ENCODE measurements at regions not wholly inside any gene's neighbourhood (a gene's known extent, or its start where the extent isn't known, plus 50 kb on each side); places are given as distances from the start of the nearest gene placed in this dataset.

DNA sequence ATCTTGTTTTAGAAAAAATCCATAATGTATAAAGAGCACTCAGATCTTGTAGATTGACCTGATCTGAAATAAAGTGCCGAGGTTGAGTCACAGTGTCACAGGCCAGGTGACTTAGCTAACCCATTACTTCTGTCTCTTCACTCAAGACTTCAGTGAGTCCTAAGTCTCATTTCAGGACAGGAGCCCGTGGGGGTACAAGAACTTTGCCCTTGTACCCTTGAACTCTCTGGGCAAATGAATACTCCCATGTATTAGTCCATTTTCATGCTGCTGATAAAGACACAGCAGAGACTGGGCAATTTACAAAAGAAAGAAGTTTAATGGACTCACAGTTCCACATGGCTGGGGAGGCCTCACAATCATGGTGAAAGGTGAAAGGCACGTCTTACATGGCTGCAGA, 160.2 kb downstream of the ZPLD1 start:
- CTCF ChIA-PET, result no interaction called here
- DNase-seq (ENCODE audit: low read depth), result no peak
- H3K27me3 ChIP-seq (ENCODE audit: control insufficient read depth, insufficient read depth, low read length), result no peaks in the 10 kb centered on the region
- TF ChIP-seq, protein P1, sequence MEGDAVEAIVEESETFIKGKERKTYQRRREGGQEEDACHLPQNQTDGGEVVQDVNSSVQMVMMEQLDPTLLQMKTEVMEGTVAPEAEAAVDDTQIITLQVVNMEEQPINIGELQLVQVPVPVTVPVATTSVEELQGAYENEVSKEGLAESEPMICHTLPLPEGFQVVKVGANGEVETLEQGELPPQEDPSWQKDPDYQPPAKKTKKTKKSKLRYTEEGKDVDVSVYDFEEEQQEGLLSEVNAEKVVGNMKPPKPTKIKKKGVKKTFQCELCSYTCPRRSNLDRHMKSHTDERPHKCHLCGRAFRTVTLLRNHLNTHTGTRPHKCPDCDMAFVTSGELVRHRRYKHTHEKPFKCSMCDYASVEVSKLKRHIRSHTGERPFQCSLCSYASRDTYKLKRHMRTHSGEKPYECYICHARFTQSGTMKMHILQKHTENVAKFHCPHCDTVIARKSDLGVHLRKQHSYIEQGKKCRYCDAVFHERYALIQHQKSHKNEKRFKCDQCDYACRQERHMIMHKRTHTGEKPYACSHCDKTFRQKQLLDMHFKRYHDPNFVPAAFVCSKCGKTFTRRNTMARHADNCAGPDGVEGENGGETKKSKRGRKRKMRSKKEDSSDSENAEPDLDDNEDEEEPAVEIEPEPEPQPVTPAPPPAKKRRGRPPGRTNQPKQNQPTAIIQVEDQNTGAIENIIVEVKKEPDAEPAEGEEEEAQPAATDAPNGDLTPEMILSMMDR (IDR thresholded peaks at IDR 0.05; ENCODE audit: insufficient read depth, low read depth, low read length), result no peak
- H3K4me3 ChIP-seq (ENCODE audit: low read depth, low read length), result no peak overlapping the region
- POLR2A ChIA-PET, result no interaction called here
- H3K36me3 ChIP-seq (ENCODE audit: control insufficient read depth, insufficient read depth, low read length), result no peaks in the 10 kb centered on the region

DNA sequence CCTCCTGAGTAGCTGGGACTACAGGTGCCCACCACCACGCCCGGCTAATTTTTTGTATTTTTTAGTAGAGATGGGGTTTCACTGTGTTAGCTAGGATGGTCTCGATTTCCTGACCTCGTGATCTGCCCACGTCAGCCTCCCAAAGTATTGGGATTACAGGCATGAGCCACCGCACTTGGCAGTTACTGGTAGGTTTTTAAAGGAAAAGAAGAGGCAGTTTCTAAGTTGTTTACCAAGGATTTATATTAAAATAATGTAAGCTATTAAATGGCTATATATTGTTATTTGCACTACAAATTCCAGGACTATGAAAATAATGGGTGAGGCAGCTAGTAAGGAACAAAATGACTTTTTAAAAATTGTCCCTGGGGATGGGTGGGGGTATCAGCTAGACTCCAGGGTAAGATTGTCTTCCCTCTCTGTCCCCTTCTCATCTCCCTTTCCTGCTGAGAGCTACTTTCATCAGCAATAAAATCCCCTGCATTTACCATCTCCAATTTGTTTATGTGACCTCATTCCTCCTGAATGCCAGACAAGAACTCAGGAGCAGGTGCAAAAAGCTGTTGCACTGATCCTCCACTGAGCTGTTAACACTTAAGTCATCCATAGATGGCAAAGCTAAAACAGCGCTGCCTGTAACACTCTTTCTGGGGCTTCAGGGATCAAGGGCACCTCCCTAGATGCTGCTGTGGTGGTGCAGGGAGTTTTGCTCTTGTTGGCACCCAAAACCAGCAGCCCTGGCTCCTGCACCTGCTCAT, 165.2 kb downstream of the ZPLD1 start:
- no peak overlapping the region for H3K4me3 ChIP-seq (ENCODE audit: low read depth, low read length)
- TF ChIP-seq, protein P1 (IDR thresholded peaks at IDR 0.05; ENCODE audit: insufficient read depth, low read depth, low read length), result no peak
- H3K27me3 ChIP-seq (ENCODE audit: control insufficient read depth, insufficient read depth, low read length), result no peaks in the 10 kb centered on the region
- no peaks in the 10 kb centered on the region for H3K36me3 ChIP-seq (ENCODE audit: control insufficient read depth, insufficient read depth, low read length)
- no peak for DNase-seq (ENCODE audit: low read depth)
- ChIA-PET CTCF (no interaction called here), POLR2A (no interaction called here)

DNA sequence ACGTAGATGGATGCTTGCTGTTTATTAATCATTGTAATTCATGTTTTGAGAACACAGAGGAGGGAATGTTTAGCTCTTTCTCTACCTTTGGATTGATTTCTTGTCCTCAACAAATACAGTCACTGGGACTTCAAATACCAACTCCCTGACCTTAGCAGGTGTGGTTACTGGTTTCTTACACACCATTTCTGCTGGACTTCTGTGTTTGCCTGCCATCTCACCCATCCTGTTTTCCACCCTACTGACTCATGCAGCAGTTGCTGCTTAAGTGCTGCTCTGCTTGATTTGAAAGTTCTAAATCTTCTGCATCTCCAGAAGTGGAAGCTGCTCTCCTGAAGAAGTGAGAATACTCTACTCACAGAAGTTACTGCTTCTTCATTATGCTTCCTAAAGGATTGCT, 170.3 kb downstream of the ZPLD1 start:
- CTCF ChIA-PET, result no interaction called here
- DNase-seq (ENCODE audit: low read depth), result no peak
- TF ChIP-seq, protein P1 (IDR thresholded peaks at IDR 0.05; ENCODE audit: insufficient read depth, low read depth, low read length), result no peak
- H3K36me3 ChIP-seq (ENCODE audit: control insufficient read depth, insufficient read depth, low read length), result no peaks in the 10 kb centered on the region
- H3K27me3 ChIP-seq (ENCODE audit: control insufficient read depth, insufficient read depth, low read length), result no peaks in the 10 kb centered on the region
- H3K4me3 ChIP-seq (ENCODE audit: low read depth, low read length), result no peak overlapping the region
- POLR2A ChIA-PET, result no interaction called here

DNA sequence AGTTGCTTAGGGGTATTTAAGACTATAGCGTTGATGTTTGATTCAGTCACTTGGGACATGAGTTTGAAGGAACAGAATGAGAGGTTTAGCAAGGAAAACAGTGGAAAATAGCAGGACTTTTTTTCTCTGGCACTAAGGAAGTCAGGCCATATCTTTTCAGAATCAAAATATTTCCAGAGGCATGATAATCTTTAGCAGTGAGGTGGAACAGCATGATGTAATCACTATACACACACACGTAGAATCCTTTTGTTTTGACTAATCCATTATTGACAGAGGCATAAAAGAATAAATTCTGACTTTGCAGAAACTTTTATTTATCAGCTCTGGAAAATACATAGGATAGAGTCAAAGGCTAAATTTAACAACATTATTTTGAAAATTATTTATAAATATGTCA, 174.1 kb downstream of the ZPLD1 start:
- no peaks in the 10 kb centered on the region for H3K27me3 ChIP-seq (ENCODE audit: control insufficient read depth, insufficient read depth, low read length)
- no peak for DNase-seq (ENCODE audit: low read depth)
- ChIA-PET POLR2A (no interaction called here), CTCF (no interaction called here)
- no peaks in the 10 kb centered on the region for H3K36me3 ChIP-seq (ENCODE audit: control insufficient read depth, insufficient read depth, low read length)
- no peak overlapping the region for H3K4me3 ChIP-seq (ENCODE audit: low read depth, low read length)
- TF ChIP-seq, protein P1 (IDR thresholded peaks at IDR 0.05; ENCODE audit: insufficient read depth, low read depth, low read length), result no peak

DNA sequence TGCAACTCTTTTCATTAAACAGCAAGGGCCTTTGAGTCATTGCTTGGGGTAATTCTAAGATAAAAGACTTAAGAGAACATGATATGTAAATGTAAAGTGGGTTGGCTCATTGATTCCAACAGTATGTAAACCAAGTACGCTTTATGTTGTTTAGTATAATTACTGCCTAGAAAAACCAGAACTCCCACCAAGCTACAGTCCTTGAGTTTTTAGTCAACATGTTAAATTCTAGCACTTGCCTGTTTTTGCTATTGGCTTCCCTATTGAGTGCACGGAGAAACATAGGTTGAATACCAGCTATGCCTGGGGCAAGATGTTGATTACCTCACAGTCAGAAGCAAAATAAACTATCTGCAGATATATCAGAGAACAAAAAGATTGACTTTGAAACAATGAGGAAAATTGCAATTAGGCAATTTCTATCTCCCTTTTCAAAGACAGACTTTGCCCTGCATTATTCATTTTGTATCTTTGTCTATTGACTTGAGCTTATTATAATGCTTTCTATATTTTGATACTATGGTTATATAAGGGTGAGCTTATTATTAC, 179.3 kb downstream of the ZPLD1 start:
- TF ChIP-seq, protein P1 (IDR thresholded peaks at IDR 0.05; ENCODE audit: insufficient read depth, low read depth, low read length), result no peak
- H3K36me3 ChIP-seq (ENCODE audit: control insufficient read depth, insufficient read depth, low read length), result no peaks in the 10 kb centered on the region
- no peak for DNase-seq (ENCODE audit: low read depth)
- no peaks in the 10 kb centered on the region for H3K27me3 ChIP-seq (ENCODE audit: control insufficient read depth, insufficient read depth, low read length)
- CTCF ChIA-PET, result interaction anchor here (0.6 kb wide), 1 partner anchor 28 kb away, joined by 3 read pairs; no protein-coding TSS in a partner anchor
- no peak overlapping the region for H3K4me3 ChIP-seq (ENCODE audit: low read depth, low read length)
- POLR2A ChIA-PET, result no interaction called here

Measured in BJ (cell line).